HCT116 (cell line): ENCODE measurements at regions not wholly inside any gene's neighbourhood (a gene's known extent, or its start where the extent isn't known, plus 50 kb on each side); places are given as distances from the start of the nearest gene placed in this dataset.

Source experiments
- ATAC-seq: fragments of 200-7000 bp; cut with Tn5 transposase; 2 replicates; pipeline ENCODE4 v1.9.1; 2020; ENCODE audit warnings: mild to moderate bottlenecking, moderate library complexity
- BruUV-seq: library from RNA; stranded (reverse); fragments of 400-500 nt; replicated peaks from 2 replicates; lab custom pipeline; 2021; lab: Mats Ljungman, UMichigan
- CTCF ChIA-PET: fragments of 300-600 bp; sonication (Branson Sonifier 250); formaldehyde crosslinking; loops from one replicate; lab custom pipeline; 2021; ENCODE audit warnings: antibody characterized with exemption; lab: Charles Lee
- POLR2A ChIA-PET: fragments of 300-600, 350-600 bp; sonication (Branson Sonifier 250); formaldehyde crosslinking; loops from one replicate; lab custom pipeline; 2021; ENCODE audit warnings: antibody characterized with exemption; lab: Charles Lee
- RAD21 ChIA-PET, 2 experiments: fragments of 300-600 bp; sonication (Branson Sonifier 250); formaldehyde crosslinking; loops; one replicate each; lab custom pipeline; 2023; ENCODE audit warnings: low total read pairs in 2 of 2; ENCODE audit not compliant: uncharacterized antibody in 2 of 2, unreplicated experiment in 2 of 2, low non-redundant PET in 1 of 2; lab: Charles Lee
- DNase-seq: peaks from one replicate; pipeline ENCODE4 v3.0.0-alpha.2; 2010; ENCODE audit warnings: low read depth, low spot score
- H2AFZ ChIP-seq: fragments of 200-600 bp; shearing (Covaris generic), sonication (generic); 2 replicates; pipeline ENCODE4 v1.6.1; 2017; ENCODE audit warnings: low read depth, mixed run types, mixed read lengths, antibody characterized with exemption, low read length; ENCODE audit not compliant: poor library complexity, severe bottlenecking
- H3K27ac ChIP-seq: 2 replicates; pipeline ENCODE4 v1.5.1; 2012; ENCODE audit warnings: low read depth, low read length
- H3K27me3 ChIP-seq: fragments of 200-600 bp; sonication (generic); 2 replicates; pipeline ENCODE4 v1.6.1; 2016; ENCODE audit warnings: mixed run types, low read length, mixed read lengths; ENCODE audit not compliant: insufficient read depth
- H3K36me3 ChIP-seq, 2 experiments: fragments of 200-500 bp in 1 of 2; fragments of 200-600 bp in 1 of 2; sonication (Bioruptor generic) in 1 of 2; sonication (generic) in 1 of 2; 2 replicates each; pipeline versions ENCODE4 v1.5.1 to v1.6.1; 2014 to 2016; ENCODE audit warnings: low read length in 2 of 2, inconsistent platforms in 1 of 2, mixed read lengths in 1 of 2, mixed run types in 1 of 2; ENCODE audit not compliant: insufficient read depth in 2 of 2, control insufficient read depth in 1 of 2
- H3K4me1 ChIP-seq, 2 experiments: fragments of 200-600 bp in 1 of 2; sonication (generic) in 1 of 2; 2 replicates each; pipeline versions ENCODE4 v1.5.1 to v1.6.1; 2012 to 2017; ENCODE audit warnings: low read length in 2 of 2, inconsistent platforms in 1 of 2, mild to moderate bottlenecking in 1 of 2, mixed read lengths in 1 of 2, mixed run types in 1 of 2, moderate library complexity in 1 of 2; ENCODE audit not compliant: insufficient read depth in 2 of 2, control insufficient read depth in 1 of 2
- H3K4me2 ChIP-seq: fragments of 200-600 bp; sonication (generic); 2 replicates; pipeline ENCODE4 v1.6.1; 2017; ENCODE audit warnings: mixed run types, low read length, mixed read lengths
- H3K4me3 ChIP-seq, 2 experiments: fragments of 200-600 bp in 1 of 2; sonication (generic) in 1 of 2; replicated peaks in 1 of 2; 2 replicates each; pipeline ENCODE4 v1.5.1; 2011 to 2016; ENCODE audit warnings: low read length in 2 of 2, control low read depth in 1 of 2, low read depth in 1 of 2, mild to moderate bottlenecking in 1 of 2, mixed read lengths in 1 of 2, mixed run types in 1 of 2
- H3K79me2 ChIP-seq: fragments of 200-600 bp; sonication (generic); 2 replicates; pipeline ENCODE4 v1.6.1; 2017; ENCODE audit warnings: mild to moderate bottlenecking, mixed run types, low read length, moderate library complexity, mixed read lengths; ENCODE audit not compliant: insufficient read depth
- H3K9ac ChIP-seq: fragments of 200-600 bp; sonication (generic); 2 replicates; pipeline ENCODE4 v1.6.1; 2016; ENCODE audit warnings: low read length, mixed read lengths
- H3K9me2 ChIP-seq: fragments of 200-600 bp; sonication (generic), shearing (Covaris generic); 2 replicates; pipeline ENCODE4 v1.6.1; 2017; ENCODE audit warnings: mixed run types, mild to moderate bottlenecking, moderate library complexity; ENCODE audit not compliant: insufficient read depth
- H3K9me3 ChIP-seq, 2 experiments: fragments of 200-500 bp in 1 of 2; fragments of 200-600 bp in 1 of 2; sonication (Bioruptor generic) in 1 of 2; sonication (generic) in 1 of 2; 2 replicates each; pipeline ENCODE4 v1.6.1; 2014 to 2017; ENCODE audit warnings: low read length in 2 of 2, mixed read lengths in 2 of 2, inconsistent platforms in 1 of 2, low read depth in 1 of 2, mild to moderate bottlenecking in 1 of 2, mixed run types in 1 of 2, moderate library complexity in 1 of 2; ENCODE audit not compliant: control insufficient read depth in 1 of 2, insufficient read depth in 1 of 2
- H4K20me1 ChIP-seq: fragments of 200-600 bp; sonication (generic), shearing (Covaris generic); 2 replicates; pipeline ENCODE4 v1.6.1; 2017; ENCODE audit warnings: mixed run types, mild to moderate bottlenecking, moderate library complexity; ENCODE audit not compliant: insufficient read depth
- CBX3 ChIP-seq: IDR thresholded peaks from 2 replicates; pipeline ENCODE4 v1.6.1; 2012; ENCODE audit warnings: low read depth
- CEBPB ChIP-seq: IDR thresholded peaks from 2 replicates; pipeline ENCODE4 v1.6.1; 2012; ENCODE audit warnings: low read depth
- ELF1 ChIP-seq: IDR thresholded peaks from 2 replicates; pipeline ENCODE4 v1.6.1; 2012; ENCODE audit warnings: low read depth, borderline replicate concordance
- EZH2 ChIP-seq: fragments of 200-600 bp; sonication (generic); IDR thresholded peaks from 2 replicates; pipeline ENCODE4 v1.6.1; 2017; ENCODE audit warnings: antibody characterized with exemption, mixed run types
- MAX ChIP-seq: IDR thresholded peaks from 2 replicates; pipeline ENCODE4 v1.6.1; 2012
- POLR2AphosphoS5 ChIP-seq: IDR thresholded peaks from 2 replicates; pipeline ENCODE4 v1.6.1; 2011; ENCODE audit warnings: mild to moderate bottlenecking, low read depth, low read length, moderate library complexity
- SP1 ChIP-seq: IDR thresholded peaks from 2 replicates; pipeline ENCODE4 v1.6.1; 2012; ENCODE audit warnings: low read depth
- SRF ChIP-seq: IDR thresholded peaks from 2 replicates; pipeline ENCODE4 v1.6.1; 2012; ENCODE audit warnings: low read depth
- ZBTB33 ChIP-seq: IDR thresholded peaks from 2 replicates; pipeline ENCODE4 v1.6.1; 2011; ENCODE audit warnings: mild to moderate bottlenecking, low read length, moderate library complexity; ENCODE audit not compliant: insufficient replicate concordance; ENCODE audit errors: extremely low read depth
- ZFX ChIP-seq: fragments of 450-650 bp; IDR thresholded peaks from 2 replicates; pipeline ENCODE4 v1.6.1; 2017
- ZNF274 ChIP-seq: fragments of 200-500 bp; sonication (Bioruptor generic); IDR thresholded peaks from 2 replicates; pipeline ENCODE4 v1.6.1; 2014; ENCODE audit warnings: mild to moderate bottlenecking, low read depth, low read length, inconsistent platforms
- intact Hi-C: fragments of 100-400 bp; cut with micrococcal nuclease; formaldehyde crosslinking; loops from 2 replicates; pipeline ENCODE4 v1.10.0; 2022
- TF ChIP-seq, protein P1 (sequence below): IDR thresholded peaks from 2 replicates; pipeline ENCODE4 v1.6.1; 2012; ENCODE audit warnings: low read depth
- TF ChIP-seq, protein P2 (sequence below): IDR thresholded peaks from 2 replicates; pipeline ENCODE4 v1.6.1; 2012

GRCh38 chr2:198456418-198456817 is 652.0 kb downstream of the PLCL1 start (continued):
- TF ChIP-seq, protein P1, sequence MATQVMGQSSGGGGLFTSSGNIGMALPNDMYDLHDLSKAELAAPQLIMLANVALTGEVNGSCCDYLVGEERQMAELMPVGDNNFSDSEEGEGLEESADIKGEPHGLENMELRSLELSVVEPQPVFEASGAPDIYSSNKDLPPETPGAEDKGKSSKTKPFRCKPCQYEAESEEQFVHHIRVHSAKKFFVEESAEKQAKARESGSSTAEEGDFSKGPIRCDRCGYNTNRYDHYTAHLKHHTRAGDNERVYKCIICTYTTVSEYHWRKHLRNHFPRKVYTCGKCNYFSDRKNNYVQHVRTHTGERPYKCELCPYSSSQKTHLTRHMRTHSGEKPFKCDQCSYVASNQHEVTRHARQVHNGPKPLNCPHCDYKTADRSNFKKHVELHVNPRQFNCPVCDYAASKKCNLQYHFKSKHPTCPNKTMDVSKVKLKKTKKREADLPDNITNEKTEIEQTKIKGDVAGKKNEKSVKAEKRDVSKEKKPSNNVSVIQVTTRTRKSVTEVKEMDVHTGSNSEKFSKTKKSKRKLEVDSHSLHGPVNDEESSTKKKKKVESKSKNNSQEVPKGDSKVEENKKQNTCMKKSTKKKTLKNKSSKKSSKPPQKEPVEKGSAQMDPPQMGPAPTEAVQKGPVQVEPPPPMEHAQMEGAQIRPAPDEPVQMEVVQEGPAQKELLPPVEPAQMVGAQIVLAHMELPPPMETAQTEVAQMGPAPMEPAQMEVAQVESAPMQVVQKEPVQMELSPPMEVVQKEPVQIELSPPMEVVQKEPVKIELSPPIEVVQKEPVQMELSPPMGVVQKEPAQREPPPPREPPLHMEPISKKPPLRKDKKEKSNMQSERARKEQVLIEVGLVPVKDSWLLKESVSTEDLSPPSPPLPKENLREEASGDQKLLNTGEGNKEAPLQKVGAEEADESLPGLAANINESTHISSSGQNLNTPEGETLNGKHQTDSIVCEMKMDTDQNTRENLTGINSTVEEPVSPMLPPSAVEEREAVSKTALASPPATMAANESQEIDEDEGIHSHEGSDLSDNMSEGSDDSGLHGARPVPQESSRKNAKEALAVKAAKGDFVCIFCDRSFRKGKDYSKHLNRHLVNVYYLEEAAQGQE: no peak

DNA sequence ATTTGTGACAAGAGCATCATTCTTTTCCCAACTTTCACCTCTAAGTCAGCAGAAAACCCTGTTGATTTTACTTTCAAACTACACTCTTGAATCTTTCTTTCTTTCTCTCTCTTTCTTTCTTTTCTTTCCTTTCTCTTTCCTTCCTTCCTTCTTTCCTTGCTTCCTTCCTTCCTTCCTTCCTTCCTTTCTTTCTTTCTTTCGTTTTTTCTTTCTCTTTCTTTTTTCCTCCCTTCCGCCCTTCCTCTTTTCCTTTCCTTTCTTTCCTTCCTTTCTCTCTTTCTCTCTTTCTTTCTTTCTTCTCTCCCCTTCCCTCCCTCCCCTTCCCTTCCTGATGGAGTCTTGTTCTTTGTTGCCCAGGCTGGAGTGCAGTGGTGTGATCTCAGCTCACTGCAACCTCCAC is 649.5 kb downstream of the PLCL1 start:
- TF ChIP-seq SP1 (no peak), ZFX (no peak), CEBPB (no peak), SRF (no peak), EZH2 (no peak), POLR2AphosphoS5 (no peak), CBX3 (no peak), ZNF274 (no peak), ELF1 (no peak), ZBTB33 (no peak), MAX (no peak)
- TF ChIP-seq, protein P2, sequence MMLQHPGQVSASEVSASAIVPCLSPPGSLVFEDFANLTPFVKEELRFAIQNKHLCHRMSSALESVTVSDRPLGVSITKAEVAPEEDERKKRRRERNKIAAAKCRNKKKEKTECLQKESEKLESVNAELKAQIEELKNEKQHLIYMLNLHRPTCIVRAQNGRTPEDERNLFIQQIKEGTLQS: no peak
- TF ChIP-seq, protein P1: no peak
- TF ChIP-seq, all 23 proteins: peak for 0
- Histone ChIP-seq H4K20me1 (no peaks in the 10 kb centered on the region), H3K27ac (no peak overlapping the region), H3K4me3 (no peak overlapping the region), H2AFZ (no peak overlapping the region), H3K27me3 (peaks cover 9% of the 10 kb centered on the region; the same call in 1 of the 2 replicates), H3K4me1 (no peaks in the 10 kb centered on the region), H3K4me2 (no peak overlapping the region), H3K9ac (no peak overlapping the region), H3K79me2 (no peaks in the 10 kb centered on the region), H3K36me3 (no peaks in the 10 kb centered on the region), H3K9me3 (no peaks in the 10 kb centered on the region), H3K9me2 (no peaks in the 10 kb centered on the region)
- intact Hi-C loops: no loop called here
- ChIA-PET RAD21 (no interaction called here), CTCF (no interaction called here), POLR2A (no interaction called here)
- ATAC-seq (no peak), DNase-seq (no peak)
- no TSS peak for BruUV-seq
